Urothelium cell line (cell line): ENCODE measurements at regions not wholly inside any gene's neighbourhood (a gene's known extent, or its start where the extent isn't known, plus 50 kb on each side); places are given as distances from the start of the nearest gene placed in this dataset.
"Not testable (repeated sequence)": the region's sequence is repeated elsewhere in the genome, so short reads cannot be mapped to it uniquely, and the experiment has no call there.

Source experiments
- DNase-seq: peaks from one replicate; pipeline ENCODE4 v3.0.0; 2011; ENCODE audit warnings: low spot score, mixed read lengths
- FAIRE-seq: peaks from 2 replicates; lab custom pipeline; 2011; peaks lifted over from hg19 to GRCh38; lab: Jason Lieb, UNC

DNA sequence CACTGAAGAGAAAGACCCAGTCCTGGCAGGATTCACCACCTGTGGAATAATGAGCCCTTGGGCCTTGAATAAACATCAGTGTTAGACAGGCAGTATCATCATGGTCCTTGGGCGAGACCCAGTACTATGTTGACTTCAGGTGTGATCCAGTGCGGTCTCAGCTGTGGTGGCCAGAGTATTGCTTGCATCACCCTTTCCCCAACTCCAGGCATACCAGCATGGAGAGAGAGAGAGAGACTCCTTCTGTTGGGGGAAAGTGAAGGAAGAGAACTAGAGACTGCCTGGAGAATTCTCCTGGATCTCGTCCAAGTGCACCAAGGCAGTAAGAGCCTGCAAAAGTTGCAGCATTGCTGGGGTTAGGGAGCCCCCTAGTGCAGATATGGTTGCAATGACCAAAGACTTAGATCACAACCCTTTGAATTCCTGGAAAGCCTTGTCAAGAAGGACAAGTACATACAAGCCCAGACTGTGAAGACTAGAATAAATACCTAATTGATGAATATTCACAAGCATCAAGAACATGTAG lies 61.1 kb upstream of the VAMP7 start:
- peak; percentile 54 for DNase-seq
- no peak for FAIRE-seq

GRCh38 chrX:155819525-155819924 lies 61.6 kb upstream of the VAMP7 start:
- FAIRE-seq (no peak), DNase-seq (peak; percentile 2)

DNA sequence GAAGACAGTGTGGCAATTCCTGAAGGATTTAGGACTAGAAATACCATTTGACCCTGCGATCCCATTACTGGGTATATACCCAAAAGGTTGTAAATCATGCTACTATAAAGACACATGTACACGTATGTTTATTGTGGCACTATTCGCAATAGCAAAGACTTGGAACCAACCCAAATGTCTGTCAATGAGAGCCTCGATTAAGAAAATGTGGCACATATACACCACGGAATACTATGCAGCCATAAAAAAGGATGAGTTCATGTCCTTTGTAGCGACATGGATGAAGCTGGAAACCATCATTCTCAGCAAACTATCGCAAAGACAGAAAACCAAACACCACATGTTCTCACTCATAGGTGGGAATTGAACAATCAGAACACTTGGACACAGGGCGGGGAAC lies 66.8 kb upstream of the VAMP7 start:
- DNase-seq, FAIRE-seq: not testable (repeated sequence)

DNA sequence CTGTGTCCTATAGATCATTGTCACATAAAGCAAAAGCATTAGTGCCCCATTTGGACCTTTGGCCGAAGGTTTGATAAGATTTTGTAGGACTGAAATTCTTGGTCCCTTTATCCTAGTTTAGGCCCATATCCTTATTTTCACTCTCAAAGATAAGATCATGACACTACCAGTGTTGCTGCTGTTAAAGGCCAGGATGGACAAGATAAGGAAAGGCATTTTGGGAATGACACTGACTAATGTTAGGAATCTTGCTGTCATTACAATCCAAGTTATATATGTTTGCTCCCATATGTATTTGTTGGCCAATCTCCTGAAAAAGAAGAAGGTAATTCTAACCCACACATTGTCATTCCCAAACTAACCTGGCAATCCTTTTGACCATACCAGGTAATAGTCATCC lies 101.3 kb upstream of the VAMP7 start:
- FAIRE-seq (no peak), DNase-seq (no peak)

DNA sequence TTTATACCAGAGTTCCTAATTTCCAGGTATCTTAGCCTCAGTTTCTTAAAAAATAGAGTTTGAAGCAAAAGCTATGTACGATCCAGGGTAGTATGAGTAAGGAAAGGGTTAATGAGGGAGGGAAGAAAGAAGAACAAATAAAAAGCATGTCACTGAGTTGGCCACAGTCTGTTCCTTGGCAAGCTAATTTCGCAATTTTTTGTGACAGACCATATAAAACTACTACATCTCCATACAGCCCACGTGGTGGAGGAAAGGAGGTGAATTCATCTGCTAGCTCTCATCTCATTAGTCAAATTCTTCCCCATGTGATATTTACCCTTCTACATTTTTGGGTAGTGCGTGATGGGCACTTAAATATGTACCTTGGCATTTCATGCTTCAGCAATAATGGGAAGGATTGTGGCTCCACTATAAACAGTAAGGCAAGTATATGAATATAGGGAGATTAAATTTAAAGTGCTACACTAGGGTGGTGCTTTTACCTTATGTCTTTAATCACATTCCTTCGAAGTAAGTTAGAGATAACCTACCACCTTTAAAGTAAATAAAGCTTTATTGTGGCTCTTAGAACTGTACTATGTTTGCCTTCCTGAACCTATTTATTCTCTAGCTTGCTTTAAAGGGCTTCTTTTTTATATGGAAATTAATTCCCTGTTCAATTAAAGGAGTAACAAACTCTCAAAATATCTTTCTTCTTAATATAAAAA lies 102.1 kb upstream of the VAMP7 start:
- no peak for FAIRE-seq

DNA sequence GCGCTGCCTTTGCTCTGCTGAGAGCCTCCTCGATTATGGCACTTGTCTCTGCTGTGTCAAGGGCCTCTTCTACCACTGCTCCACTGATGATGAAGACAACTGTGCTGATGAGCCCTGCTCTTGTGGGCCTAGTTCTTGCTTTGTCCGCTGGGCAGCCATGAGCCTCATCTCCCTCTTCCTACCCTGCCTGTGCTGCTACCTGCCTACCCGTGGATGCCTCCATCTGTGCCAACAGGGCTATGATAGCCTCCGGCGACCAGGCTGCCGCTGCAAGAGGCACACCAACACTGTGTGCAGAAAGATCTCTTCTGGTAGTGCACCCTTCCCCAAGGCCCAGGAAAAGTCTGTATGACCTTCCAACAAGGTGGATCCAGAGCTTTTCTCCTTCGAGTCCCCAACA lies 106.8 kb upstream of the VAMP7 start:
- no peak for DNase-seq
- FAIRE-seq, result no peak

More for the DNA sequence above, 102.1 kb upstream of the VAMP7 start:
- DNase-seq, result no peak

DNA sequence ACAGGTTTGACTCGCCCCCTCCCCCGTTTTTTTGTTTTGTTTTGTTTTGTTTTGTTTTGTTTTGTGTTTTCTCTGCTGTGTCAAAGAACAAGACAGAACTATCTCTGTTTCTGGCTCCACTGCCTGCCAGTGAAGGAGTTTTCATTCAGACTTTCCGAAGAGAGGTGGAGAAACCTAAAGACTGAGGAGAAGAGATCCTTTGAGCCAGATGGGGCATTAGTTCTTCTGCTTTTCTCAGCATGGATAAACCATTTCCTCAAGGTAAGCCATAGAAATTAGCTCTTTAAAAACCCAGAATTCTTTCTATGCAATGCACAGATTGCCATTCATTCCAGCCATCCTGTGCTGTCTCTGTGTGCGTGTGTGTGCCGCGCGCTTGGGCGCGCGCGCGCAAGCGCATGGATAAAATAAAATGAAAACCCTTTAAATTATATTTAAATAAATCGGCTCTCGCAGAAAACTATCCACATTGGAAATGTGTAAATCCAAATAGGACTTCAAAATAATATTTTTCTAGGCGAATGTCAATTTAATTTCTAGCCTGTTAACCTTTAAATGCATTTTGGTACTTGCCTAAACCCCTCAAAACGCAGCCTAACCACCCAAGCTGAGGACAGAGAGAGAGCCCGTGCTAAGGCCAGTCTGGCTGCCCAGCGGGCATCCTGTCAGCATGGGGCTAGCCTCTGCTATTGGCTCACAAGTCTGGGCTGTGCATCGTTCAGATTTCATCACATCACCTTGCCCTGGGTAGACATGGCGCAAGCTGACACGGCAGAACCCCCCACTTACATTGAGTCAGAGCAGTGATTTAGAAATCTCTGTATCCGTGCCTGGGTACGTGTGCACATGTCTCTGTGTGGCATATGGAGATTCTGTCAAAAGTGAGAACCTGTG lies 113.0 kb upstream of the VAMP7 start:
- DNase-seq, result peak; percentile 4
- FAIRE-seq, result no peak

DNA sequence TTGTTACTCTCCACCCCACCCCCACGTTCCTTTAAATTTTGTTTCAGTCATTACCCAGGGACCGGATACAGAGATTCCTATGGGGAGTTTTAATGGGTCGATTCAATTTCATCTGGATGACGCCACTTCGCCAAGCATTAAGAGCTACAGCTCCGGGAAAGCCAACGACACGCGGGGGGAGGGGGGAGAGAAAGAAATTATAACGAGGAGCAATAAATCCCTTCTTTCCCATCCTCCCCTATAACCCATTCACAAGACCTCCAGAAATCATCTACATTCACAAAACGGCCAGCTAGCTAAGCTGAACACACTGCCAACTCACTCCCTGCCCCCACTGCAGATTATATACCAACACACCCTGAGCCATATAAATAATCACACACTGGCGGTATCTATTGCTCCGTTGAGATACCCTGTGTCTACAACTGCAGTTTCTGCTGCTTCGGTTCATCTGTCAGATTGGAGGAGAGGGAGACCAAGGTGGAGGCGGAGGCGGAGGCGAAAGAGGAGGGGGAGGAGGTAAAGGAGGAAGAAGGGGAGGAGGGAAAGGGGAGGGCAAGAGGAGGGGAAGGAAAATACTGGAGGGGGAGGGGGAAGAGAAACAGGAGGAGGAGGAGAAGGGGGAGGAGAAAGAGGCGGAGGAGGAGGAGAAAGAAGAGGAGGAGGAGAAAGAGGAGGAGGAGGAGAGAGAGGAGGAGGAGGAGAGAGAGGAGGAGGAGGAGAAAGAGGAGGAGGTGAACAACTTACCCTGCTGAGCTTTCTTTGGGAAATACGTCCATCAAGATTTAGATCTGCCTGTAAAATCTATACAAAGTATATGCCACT lies 113.9 kb upstream of the VAMP7 start:
- peak; percentile 62 for DNase-seq
- peak; percentile 44 for FAIRE-seq

DNA sequence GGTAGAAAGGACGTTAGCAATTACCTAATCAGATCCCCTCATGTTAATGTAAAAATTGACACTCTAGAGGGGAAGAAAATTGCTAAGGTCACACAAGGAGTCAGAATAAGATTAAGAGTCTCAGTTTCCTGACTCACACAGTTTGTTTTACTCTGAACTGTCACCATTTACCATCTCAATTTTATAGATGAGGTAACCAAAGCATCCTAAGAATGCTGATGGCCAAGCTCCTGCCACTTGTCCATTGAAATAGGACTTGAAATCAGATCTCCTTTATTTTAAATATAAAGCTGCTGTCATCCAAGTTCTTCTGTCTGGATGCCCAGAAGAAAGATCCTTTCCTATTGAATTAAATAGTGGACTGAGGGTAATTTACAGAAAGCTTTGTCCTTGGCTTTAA lies 114.8 kb upstream of the VAMP7 start:
- FAIRE-seq (no peak), DNase-seq (no peak)

DNA sequence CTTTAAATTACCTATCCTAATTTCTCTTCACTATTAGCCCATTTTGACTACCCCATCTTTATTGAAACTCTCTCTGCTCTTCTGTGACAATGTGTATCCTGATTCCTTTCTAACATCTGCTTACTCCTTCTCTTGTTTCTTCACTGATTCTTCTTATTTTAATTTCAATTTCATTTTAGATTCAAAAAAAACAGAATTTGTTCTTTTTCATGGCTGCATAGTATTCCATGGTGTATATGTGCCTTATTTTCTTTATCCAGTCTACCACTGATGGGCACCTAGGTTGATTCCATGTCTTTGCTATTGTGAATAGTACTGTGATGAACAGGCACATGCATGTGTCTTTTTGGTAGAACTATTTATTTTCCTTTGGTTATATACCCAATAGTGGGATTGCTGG lies 120.0 kb upstream of the VAMP7 start:
- FAIRE-seq (no peak), DNase-seq (no peak)

- DNase-seq (no peak), FAIRE-seq (no peak)
Observed at GRCh38 chrX:155757046-155757759, 123.9 kb upstream of the VAMP7 start.

DNA sequence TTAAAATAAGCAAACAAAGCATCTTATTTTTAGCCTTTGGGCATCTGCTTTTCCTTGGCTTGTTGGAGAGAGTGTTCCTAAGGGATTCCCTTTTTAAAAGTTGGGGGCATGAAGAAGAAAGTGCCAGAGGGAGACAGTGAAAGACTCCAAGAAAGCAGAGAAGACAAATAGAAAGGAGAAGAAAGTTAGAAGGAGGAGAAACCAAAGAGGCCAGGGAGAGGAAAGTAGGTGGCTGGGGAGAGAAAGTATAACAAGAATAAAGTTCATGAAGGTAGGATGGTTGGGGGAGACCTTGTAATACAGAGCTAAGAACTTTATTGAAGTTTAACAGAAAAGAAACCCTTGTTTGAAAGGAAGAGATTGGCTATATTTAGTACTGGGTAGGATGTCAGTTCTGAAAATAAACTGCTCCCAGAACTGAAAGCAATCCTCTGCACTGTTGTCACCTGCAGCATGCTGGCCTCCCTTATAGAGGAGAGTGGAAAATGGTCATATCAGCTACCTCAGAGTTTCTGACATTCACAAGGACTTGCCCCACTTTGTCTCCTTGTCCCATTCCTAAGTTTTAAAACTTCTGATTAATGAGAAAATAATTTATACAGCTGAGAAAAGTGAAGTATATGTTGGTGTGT lies 125.3 kb upstream of the VAMP7 start:
- FAIRE-seq (no peak), DNase-seq (no peak)

DNA sequence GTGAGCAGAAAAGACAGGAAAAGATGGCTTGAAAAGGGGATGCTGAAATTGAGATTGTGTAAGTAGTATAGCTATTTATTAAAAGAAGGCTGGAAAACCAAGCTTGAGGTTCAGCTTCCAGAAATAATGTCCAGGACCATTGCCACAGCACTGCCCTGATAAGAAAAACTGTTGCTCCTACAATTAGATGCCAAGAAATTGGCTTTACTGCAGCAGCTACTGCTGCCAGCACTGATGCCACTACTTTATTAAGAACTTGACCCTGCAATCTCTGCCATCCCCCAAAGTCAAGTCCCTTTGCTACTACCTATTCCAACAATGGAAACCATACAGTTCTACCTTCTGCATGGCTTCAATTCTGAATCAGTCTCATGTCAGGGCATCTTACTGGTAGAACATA lies 130.0 kb upstream of the VAMP7 start:
- FAIRE-seq (no peak), DNase-seq (no peak)

DNA sequence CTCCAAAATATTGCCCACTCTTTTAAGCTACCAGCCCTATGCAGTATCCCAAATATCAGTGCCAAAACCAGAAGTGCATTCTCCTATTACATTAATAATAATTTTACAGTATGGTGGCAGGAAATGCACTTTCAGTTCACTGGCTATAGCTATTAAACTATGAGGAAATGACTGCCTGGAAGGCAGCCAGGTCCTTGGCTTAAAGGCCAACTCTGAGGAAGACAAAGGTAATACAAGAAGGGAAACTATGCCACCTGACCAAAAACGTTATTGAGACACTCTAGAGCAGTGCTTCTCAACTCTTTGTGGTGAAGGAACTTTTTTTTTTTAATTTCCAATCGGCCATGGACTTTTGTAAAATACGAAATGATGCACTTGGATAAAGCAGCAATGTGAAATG lies 133.6 kb upstream of the VAMP7 start:
- FAIRE-seq (no peak), DNase-seq (no peak)

DNA sequence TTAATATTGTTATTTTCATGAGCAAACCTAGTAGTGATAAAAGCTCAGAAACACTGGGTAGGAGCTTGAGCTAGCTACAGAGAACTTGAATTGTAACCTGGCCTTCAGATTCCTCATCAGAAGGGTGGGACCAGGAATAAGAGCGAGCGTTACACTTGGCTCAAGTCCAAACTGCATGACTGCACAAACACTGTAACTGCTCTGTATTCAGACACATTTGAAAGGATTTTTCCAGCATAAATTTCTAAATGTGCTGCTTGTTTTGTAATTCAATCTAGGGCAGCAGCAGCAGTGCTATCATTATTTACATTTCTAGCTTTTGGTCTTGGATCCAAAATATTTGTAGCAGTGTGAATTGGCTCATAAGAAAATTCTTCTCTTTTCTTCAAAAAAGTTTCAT lies 133.0 kb upstream of the TMLHE start:
- DNase-seq (peak; percentile 7), FAIRE-seq (no peak)

GRCh38 chrX:155744534-155744933 lies 131.8 kb upstream of the TMLHE start:
- no peak for FAIRE-seq
- DNase-seq, result no peak

DNA sequence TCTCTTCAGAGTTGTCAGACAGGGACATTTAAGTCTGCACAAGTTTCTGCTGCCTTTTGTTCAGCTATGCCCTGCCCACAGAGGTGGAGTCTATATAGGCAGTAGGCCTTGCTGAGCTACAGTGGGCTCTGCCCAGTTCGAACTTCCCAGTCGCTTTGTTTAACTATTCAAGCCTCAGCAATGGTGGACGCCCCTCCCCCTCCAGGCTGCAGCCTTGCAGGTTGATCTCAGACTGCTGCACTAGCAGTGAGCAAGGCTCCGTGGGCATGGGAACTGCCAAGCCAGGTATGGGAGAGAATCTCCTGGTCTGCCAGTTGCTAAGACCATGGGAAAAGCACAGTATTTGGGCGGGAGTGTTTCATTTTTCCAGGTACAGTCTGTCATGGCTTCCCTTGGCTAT lies 115.6 kb upstream of the TMLHE start:
- not testable (repeated sequence) for DNase-seq, FAIRE-seq

DNA sequence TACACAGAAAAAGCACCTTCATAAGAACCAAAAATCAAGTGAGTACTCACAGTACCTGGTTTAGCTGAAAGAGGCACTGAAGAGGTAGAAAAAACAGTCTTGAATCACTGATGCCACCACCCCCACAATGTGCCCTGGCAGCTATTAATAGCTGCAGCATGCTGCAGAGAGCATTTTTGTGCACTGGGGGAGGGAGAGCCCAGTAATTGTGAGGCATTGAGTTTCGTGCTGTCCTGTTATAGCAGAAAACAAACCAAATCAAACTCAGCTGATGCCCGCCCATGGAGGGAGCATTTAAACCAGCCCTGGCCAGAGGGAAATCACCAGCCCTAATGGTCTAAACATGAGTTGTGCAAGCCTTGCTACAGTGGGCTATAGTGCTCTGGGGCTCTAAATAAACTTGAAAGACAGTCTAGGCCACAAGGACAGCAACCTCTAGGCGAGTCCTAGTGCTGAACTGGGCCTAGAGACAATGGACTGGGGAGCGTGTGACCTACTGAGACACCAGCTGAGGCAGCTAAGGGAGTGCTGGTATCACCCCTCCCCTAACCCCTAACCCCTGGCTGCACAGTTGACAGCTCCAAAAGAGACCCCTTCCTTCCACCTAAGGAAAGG lies 106.3 kb upstream of the TMLHE start:
- FAIRE-seq, result no peak
- peak; percentile 19 for DNase-seq

DNA sequence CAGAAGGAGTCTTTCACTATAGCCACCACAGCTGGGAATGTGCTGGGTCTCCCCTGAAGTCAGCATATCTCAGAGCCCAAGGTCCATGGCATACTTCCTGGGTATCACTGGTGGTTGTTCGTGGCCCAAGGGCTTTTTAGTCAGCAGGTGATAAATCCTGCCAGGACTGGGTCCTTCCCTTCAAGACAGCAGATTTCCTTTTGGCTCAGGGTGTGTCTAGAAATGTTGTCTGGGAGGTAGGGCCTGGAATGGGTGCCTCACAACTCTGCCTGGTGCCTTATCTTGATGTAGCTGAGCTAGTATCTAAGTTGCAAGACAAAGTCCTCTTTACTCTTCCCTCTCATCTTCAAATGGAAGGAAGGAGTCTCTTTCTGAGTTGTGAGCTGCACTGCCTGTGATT lies 102.4 kb upstream of the TMLHE start:
- DNase-seq (no peak), FAIRE-seq (no peak)

- FAIRE-seq (no peak), DNase-seq (no peak)
Observed at GRCh38 chrX:155695419-155695818, 82.7 kb upstream of the TMLHE start.
